Gastrocnemius medialis (tissue), 4 donors: ENCODE measurements at regions not wholly inside any gene's neighbourhood (a gene's known extent, or its start where the extent isn't known, plus 50 kb on each side); places are given as distances from the start of the nearest gene placed in this dataset.

Experiments
- POLR2A ChIP-seq, 2 donors: fragments of 450-650 bp; IDR thresholded peaks; one replicate each; pipeline ENCODE4 v1.6.1; 2017; ENCODE audit warnings: antibody characterized with exemption in 2 of 2, mild to moderate bottlenecking in 2 of 2, moderate library complexity in 2 of 2
- TF ChIP-seq, protein P1 (sequence below), 5 experiments: fragments of 450-650 bp in 3 of 5; fragments of 200-600 bp in 2 of 5; sonication (generic) in 2 of 5; IDR thresholded peaks in 4 of 5; conservative IDR thresholded peaks in 1 of 5; 1 replicate in 4 of 5; 2 replicates in 1 of 5; pipeline ENCODE4 v1.5.1; 2016 to 2019; ENCODE audit warnings: antibody characterized with exemption in 5 of 5, mild to moderate bottlenecking in 3 of 5, moderate library complexity in 3 of 5

GRCh38 chr6:87881342-87881895, 166.2 kb upstream of the SPACA1 start:
- TF ChIP-seq, protein P1, sequence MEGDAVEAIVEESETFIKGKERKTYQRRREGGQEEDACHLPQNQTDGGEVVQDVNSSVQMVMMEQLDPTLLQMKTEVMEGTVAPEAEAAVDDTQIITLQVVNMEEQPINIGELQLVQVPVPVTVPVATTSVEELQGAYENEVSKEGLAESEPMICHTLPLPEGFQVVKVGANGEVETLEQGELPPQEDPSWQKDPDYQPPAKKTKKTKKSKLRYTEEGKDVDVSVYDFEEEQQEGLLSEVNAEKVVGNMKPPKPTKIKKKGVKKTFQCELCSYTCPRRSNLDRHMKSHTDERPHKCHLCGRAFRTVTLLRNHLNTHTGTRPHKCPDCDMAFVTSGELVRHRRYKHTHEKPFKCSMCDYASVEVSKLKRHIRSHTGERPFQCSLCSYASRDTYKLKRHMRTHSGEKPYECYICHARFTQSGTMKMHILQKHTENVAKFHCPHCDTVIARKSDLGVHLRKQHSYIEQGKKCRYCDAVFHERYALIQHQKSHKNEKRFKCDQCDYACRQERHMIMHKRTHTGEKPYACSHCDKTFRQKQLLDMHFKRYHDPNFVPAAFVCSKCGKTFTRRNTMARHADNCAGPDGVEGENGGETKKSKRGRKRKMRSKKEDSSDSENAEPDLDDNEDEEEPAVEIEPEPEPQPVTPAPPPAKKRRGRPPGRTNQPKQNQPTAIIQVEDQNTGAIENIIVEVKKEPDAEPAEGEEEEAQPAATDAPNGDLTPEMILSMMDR (IDR thresholded peaks at IDR 0.05 in 4 of 5, conservative IDR thresholded peaks at IDR 0.05 in 1 of 5) = no peak
- no peak for TF ChIP-seq POLR2A (IDR thresholded peaks at IDR 0.05)
